Mucosa of rectum (tissue), 2 donors: ENCODE measurements at regions not wholly inside any gene's neighbourhood (a gene's known extent, or its start where the extent isn't known, plus 50 kb on each side); places are given as distances from the start of the nearest gene placed in this dataset.
"Not testable (repeated sequence)": the region's sequence is repeated elsewhere in the genome, so short reads cannot be mapped to it uniquely, and the experiment has no call there.

Experiments
- H3K27ac ChIP-seq, 2 donors: one replicate each; pipeline ENCODE4 v1.7.0; 2013; ENCODE audit warnings: inconsistent platforms in 2 of 2, low read depth in 2 of 2, low read length in 2 of 2
- H3K27me3 ChIP-seq, 2 donors: one replicate each; pipeline ENCODE4 v1.7.0; 2013; ENCODE audit warnings: low read length in 2 of 2; ENCODE audit not compliant: control insufficient read depth in 2 of 2, insufficient read depth in 2 of 2
- H3K36me3 ChIP-seq, 2 donors: one replicate each; pipeline ENCODE4 v1.7.0; 2013; ENCODE audit warnings: low read length in 2 of 2; ENCODE audit not compliant: control insufficient read depth in 2 of 2, insufficient read depth in 2 of 2
- H3K4me1 ChIP-seq, 2 donors: one replicate each; pipeline ENCODE4 v1.7.0; 2013; ENCODE audit warnings: low read length in 2 of 2, mild to moderate bottlenecking in 1 of 2; ENCODE audit not compliant: control insufficient read depth in 2 of 2, insufficient read depth in 2 of 2
- H3K4me3 ChIP-seq, 2 donors: one replicate each; pipeline ENCODE4 v1.7.0; 2013; ENCODE audit warnings: low read length in 2 of 2
- H3K9ac ChIP-seq, 2 donors: one replicate each; pipeline ENCODE4 v1.7.0; 2013; ENCODE audit warnings: low read length in 2 of 2, low read depth in 1 of 2, mild to moderate bottlenecking in 1 of 2
- H3K9me3 ChIP-seq, 2 donors: one replicate each; pipeline ENCODE4 v1.7.0; 2013; ENCODE audit warnings: low read length in 2 of 2; ENCODE audit not compliant: control insufficient read depth in 2 of 2
- donor health status: healthy.
- donor health status: Normal muscosa, but diverticular disease.

- Histone ChIP-seq H3K27me3 (no peaks in the 10 kb centered on the region), H3K4me3 (no peak overlapping the region), H3K9ac (no peak overlapping the region), H3K9me3 (no peaks in the 10 kb centered on the region), H3K27ac (no peak overlapping the region), H3K36me3 (no peaks in the 10 kb centered on the region), H3K4me1 (no peaks in the 10 kb centered on the region)
Measured at GRCh38 chr3:118511402-118511801, 523.2 kb downstream of the IGSF11 start.

DNA sequence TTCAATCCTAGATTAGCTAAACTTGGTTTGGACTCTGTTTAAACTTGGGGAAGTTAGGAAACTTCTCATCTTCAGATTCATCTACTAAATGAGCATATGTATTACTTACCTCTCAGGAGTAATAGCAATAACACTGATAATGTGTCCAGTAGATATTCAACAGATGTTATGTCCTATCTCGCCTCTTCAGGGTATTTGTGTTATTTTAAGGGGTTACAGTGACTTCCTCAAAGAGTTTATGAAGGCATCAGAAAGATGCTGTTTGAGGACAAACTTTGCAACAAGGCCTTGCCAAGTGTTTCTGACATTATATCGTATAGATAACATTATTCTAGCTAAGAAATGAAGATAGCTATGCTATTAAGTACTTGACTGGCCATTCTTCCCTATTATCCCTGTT, 522.3 kb downstream of the IGSF11 start:
- Histone ChIP-seq H3K27me3 (no peaks in the 10 kb centered on the region), H3K4me1 (no peaks in the 10 kb centered on the region), H3K36me3 (no peaks in the 10 kb centered on the region), H3K9me3 (no peaks in the 10 kb centered on the region), H3K4me3 (no peak overlapping the region), H3K9ac (no peak overlapping the region), H3K27ac (no peak overlapping the region)

- Histone ChIP-seq H3K27ac (no peak overlapping the region), H3K9me3 (no peaks in the 10 kb centered on the region), H3K27me3 (no peaks in the 10 kb centered on the region), H3K36me3 (no peaks in the 10 kb centered on the region), H3K4me3 (no peak overlapping the region), H3K4me1 (no peaks in the 10 kb centered on the region), H3K9ac (no peak overlapping the region)
Measured at GRCh38 chr3:118525077-118525476, 509.6 kb downstream of the IGSF11 start.

GRCh38 chr3:118526758-118527513, 507.7 kb downstream of the IGSF11 start:
- Histone ChIP-seq H3K4me3 (no peak overlapping the region), H3K9me3 (no peaks in the 10 kb centered on the region), H3K36me3 (no peaks in the 10 kb centered on the region), H3K27ac (no peak overlapping the region), H3K4me1 (no peaks in the 10 kb centered on the region), H3K27me3 (no peaks in the 10 kb centered on the region), H3K9ac (no peak overlapping the region)

DNA sequence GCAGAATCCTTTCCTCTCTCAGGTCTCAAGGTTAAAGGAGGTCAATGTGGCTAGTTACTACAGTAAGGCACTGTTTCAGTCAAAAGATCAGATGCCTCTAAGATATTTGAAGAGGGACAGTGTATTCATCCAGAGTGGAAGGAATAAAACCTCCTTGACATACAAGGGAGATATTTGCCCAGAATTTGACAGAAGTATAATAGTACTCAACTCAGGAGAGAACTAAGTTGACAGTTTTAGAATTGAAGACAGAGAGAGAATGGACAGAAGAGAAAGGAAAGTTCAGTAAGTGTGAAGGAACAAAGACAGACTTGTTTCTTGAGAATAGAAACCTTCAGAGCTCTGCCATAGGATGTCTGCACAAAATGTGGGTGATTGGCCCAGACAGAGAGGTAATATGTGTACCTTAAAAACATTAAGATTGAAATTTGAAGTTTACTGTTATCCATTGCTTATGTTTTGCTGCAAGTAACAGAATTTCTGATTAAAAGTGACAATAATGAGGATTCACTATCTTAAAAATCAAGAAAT, 507.1 kb downstream of the IGSF11 start:
- Histone ChIP-seq H3K27ac (no peak overlapping the region), H3K27me3 (no peaks in the 10 kb centered on the region), H3K4me1 (no peaks in the 10 kb centered on the region), H3K9me3 (no peaks in the 10 kb centered on the region), H3K4me3 (no peak overlapping the region), H3K9ac (no peak overlapping the region), H3K36me3 (no peaks in the 10 kb centered on the region)

- no peak overlapping the region for H3K27ac ChIP-seq
- no peaks in the 10 kb centered on the region for H3K4me1 ChIP-seq
- no peaks in the 10 kb centered on the region for H3K9me3 ChIP-seq
- no peak overlapping the region for H3K4me3 ChIP-seq
- H3K9ac ChIP-seq = no peak overlapping the region
- no peaks in the 10 kb centered on the region for H3K27me3 ChIP-seq
- no peaks in the 10 kb centered on the region for H3K36me3 ChIP-seq
Measured at GRCh38 chr3:118529554-118529953, 505.1 kb downstream of the IGSF11 start.

- H3K36me3 ChIP-seq = no peaks in the 10 kb centered on the region
- no peak overlapping the region for H3K27ac ChIP-seq
- no peak overlapping the region for H3K4me3 ChIP-seq
- H3K9me3 ChIP-seq = no peaks in the 10 kb centered on the region
- no peaks in the 10 kb centered on the region for H3K27me3 ChIP-seq
- H3K4me1 ChIP-seq = no peaks in the 10 kb centered on the region
- no peak overlapping the region for H3K9ac ChIP-seq
Measured at GRCh38 chr3:118530350-118530922, 504.2 kb downstream of the IGSF11 start.

GRCh38 chr3:118530927-118531356, 503.7 kb downstream of the IGSF11 start:
- H3K36me3 ChIP-seq, H3K4me3 ChIP-seq, H3K4me1 ChIP-seq, H3K27me3 ChIP-seq, H3K9me3 ChIP-seq, H3K27ac ChIP-seq, H3K9ac ChIP-seq: not testable (repeated sequence)

DNA sequence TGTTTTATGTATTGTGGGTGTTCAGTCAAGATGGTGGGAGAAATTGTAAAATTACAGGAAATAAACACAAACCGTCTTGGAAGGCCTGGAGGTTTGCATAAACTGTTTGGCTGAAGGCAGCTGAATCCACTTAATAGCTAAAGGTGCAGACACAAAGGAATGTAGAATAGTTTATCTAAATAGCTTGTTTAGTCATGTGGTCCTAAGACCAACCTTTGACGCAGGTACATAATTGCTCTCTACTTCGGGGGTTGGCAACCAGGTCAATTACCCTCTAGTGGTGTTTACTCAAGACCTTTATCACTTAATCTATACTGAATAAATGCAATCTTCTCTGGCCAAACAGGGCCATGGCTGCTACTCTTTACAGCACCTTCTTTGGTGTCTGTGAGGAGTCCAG, 502.8 kb downstream of the IGSF11 start:
- H3K4me3 ChIP-seq = no peak overlapping the region
- no peak overlapping the region for H3K27ac ChIP-seq
- H3K4me1 ChIP-seq = no peaks in the 10 kb centered on the region
- H3K27me3 ChIP-seq = no peaks in the 10 kb centered on the region
- H3K9me3 ChIP-seq = no peaks in the 10 kb centered on the region
- H3K9ac ChIP-seq = no peak overlapping the region
- H3K36me3 ChIP-seq = no peaks in the 10 kb centered on the region

- Histone ChIP-seq H3K9me3 (no peaks in the 10 kb centered on the region), H3K4me1 (no peaks in the 10 kb centered on the region), H3K4me3 (no peak overlapping the region), H3K9ac (no peak overlapping the region), H3K27me3 (no peaks in the 10 kb centered on the region), H3K27ac (no peak overlapping the region), H3K36me3 (no peaks in the 10 kb centered on the region)
Measured at GRCh38 chr3:118533676-118534075, 501.0 kb downstream of the IGSF11 start.
